B cell (primary cell): ENCODE measurements at regions not wholly inside any gene's neighbourhood (a gene's known extent, or its start where the extent isn't known, plus 50 kb on each side); places are given as distances from the start of the nearest gene placed in this dataset.

ENCODE experiments used
- ATAC-seq: fragments of 200-7000 bp; cut with Tn5 transposase; one replicate; pipeline ENCODE4 v1.10.0; 2021; ENCODE audit warnings: low read depth, mild to moderate bottlenecking, moderate number of reproducible peaks, moderate library complexity
- CTCF ChIA-PET: fragments of 350-600 bp; sonication (Branson Sonifier 250); formaldehyde crosslinking; loops from one replicate; lab custom pipeline; 2021; ENCODE audit warnings: antibody characterized with exemption, inconsistent platforms; lab: Charles Lee
- POLR2A ChIA-PET: fragments of 350-600 bp; sonication (Branson Sonifier 250); formaldehyde crosslinking; loops from one replicate; lab custom pipeline; 2021; ENCODE audit warnings: antibody characterized with exemption; lab: Charles Lee
- DNase-seq: peaks from one replicate; pipeline ENCODE4 v3.0.0; 2013
- H2AFZ ChIP-seq: 2 replicates; pipeline ENCODE4 v1.6.1; 2012; ENCODE audit warnings: mild to moderate bottlenecking, low read depth, low read length; ENCODE audit not compliant: insufficient read depth, poor library complexity, severe bottlenecking
- H3K27ac ChIP-seq, 2 donors: 1 replicate in 1 of 2; 2 replicates in 1 of 2; pipeline ENCODE4 v1.5.1; 2012 to 2013; ENCODE audit warnings: low read length in 2 of 2, mild to moderate bottlenecking in 2 of 2, moderate library complexity in 1 of 2
- H3K27me3 ChIP-seq, 4 experiments: fragments of 200-600 bp in 1 of 4; sonication (generic) in 1 of 4; replicated peaks in 1 of 4; 1 replicate in 2 of 4; 2 replicates in 2 of 4; pipeline versions ENCODE4 v1.6.1 to v1.7.0; 2013 to 2016; ENCODE audit warnings: low read length in 3 of 4, mild to moderate bottlenecking in 2 of 4, mixed read lengths in 1 of 4, moderate library complexity in 1 of 4; ENCODE audit not compliant: insufficient read depth in 4 of 4, control insufficient read depth in 3 of 4; ENCODE audit errors: control extremely low read depth in 1 of 4
- H3K36me3 ChIP-seq, 2 experiments: replicated peaks in 1 of 2; 1 replicate in 1 of 2; 2 replicates in 1 of 2; pipeline versions ENCODE4 v1.6.1 to v1.7.1; 2013; ENCODE audit warnings: low read length in 1 of 2; ENCODE audit not compliant: insufficient read depth in 2 of 2, control insufficient read depth in 1 of 2; ENCODE audit errors: control extremely low read depth in 1 of 2, extremely low read depth in 1 of 2
- H3K4me1 ChIP-seq, 2 donors: fragments of 200-600 bp in 1 of 2; sonication (generic) in 1 of 2; 1 replicate in 1 of 2; 2 replicates in 1 of 2; pipeline versions ENCODE4 v1.5.1 to v1.6.1; 2013 to 2017; ENCODE audit warnings: low read length in 2 of 2; ENCODE audit not compliant: control insufficient read depth in 2 of 2, insufficient read depth in 2 of 2
- H3K4me2 ChIP-seq: replicated peaks from 2 replicates; pipeline ENCODE3; 2012; ENCODE audit warnings: mild to moderate bottlenecking, low read depth, low read length; ENCODE audit not compliant: poor library complexity, severe bottlenecking
- H3K4me3 ChIP-seq, 5 experiments: fragments of 200-600 bp in 1 of 5; sonication (generic) in 1 of 5; 1 replicate in 3 of 5; 2 replicates in 2 of 5; pipeline versions ENCODE4 v1.5.1 to v1.7.0; 2011 to 2016; ENCODE audit warnings: low read length in 4 of 5, mild to moderate bottlenecking in 4 of 5, low read depth in 2 of 5, control low read depth in 1 of 5, moderate library complexity in 1 of 5; ENCODE audit not compliant: insufficient read depth in 1 of 5; ENCODE audit errors: control extremely low read depth in 1 of 5, extremely low read depth in 1 of 5
- H3K79me2 ChIP-seq: fragments of 200-600 bp; sonication (generic); one replicate; pipeline ENCODE4 v1.6.0; 2016; ENCODE audit warnings: low read length; ENCODE audit not compliant: control insufficient read depth, insufficient read depth
- H3K9ac ChIP-seq: fragments of 200-600 bp; sonication (generic); 2 replicates; pipeline ENCODE4 v1.6.1; 2017; ENCODE audit warnings: mild to moderate bottlenecking, low read length, moderate library complexity
- H3K9me3 ChIP-seq, 3 donors: one replicate each; pipeline versions ENCODE4 v1.6.1 to v1.7.1; 2013; ENCODE audit warnings: low read length in 2 of 3; ENCODE audit not compliant: control insufficient read depth in 2 of 3, insufficient read depth in 1 of 3; ENCODE audit errors: control extremely low read depth in 1 of 3
- H4K20me1 ChIP-seq: 2 replicates; pipeline ENCODE4 v1.6.0; 2012; ENCODE audit warnings: mild to moderate bottlenecking, low read length; ENCODE audit not compliant: insufficient read depth, control insufficient read depth, poor library complexity, severe bottlenecking
- H3K27ac Mint-ChIP-seq: one replicate; pipeline ENCODE4 v1.8.0; 2021; ENCODE audit warnings: mixed read lengths
- H3K27me3 Mint-ChIP-seq: one replicate; pipeline ENCODE4 v1.8.0; 2021; ENCODE audit warnings: mixed read lengths
- H3K4me1 Mint-ChIP-seq: one replicate; pipeline ENCODE4 v1.8.0; 2021; ENCODE audit warnings: mixed read lengths
- H3K4me3 Mint-ChIP-seq: one replicate; pipeline ENCODE4 v1.8.0; 2021; ENCODE audit warnings: mixed read lengths
- H3K9me3 Mint-ChIP-seq: one replicate; pipeline ENCODE4 v1.8.0; 2022; ENCODE audit warnings: mixed read lengths; ENCODE audit not compliant: insufficient read depth
- CTCF ChIP-seq: fragments of 200-600 bp; IDR thresholded peaks from one replicate; pipeline ENCODE4 v1.8.0; 2022; ENCODE audit warnings: antibody characterized with exemption, mild to moderate bottlenecking
- EZH2 ChIP-seq: IDR thresholded peaks from 2 replicates; pipeline ENCODE4 v1.6.1; 2012; ENCODE audit warnings: borderline replicate concordance, low read depth, mild to moderate bottlenecking, moderate library complexity, low read length; ENCODE audit not compliant: insufficient read depth, poor library complexity, severe bottlenecking
- WGBS: methylation state at CpG from one replicate; pipeline ENCODE4 v1.1.5; 2013; ENCODE audit warnings: missing lambda C conversion rate; ENCODE audit not compliant: insufficient coverage; 5-methylcytosine and 5-hydroxymethylcytosine counted together
- intact Hi-C: fragments of 100-400 bp; cut with micrococcal nuclease; formaldehyde crosslinking; loops from one replicate; pipeline ENCODE4 v1.10.0; 2022

- peaks cover 0 to 3% (median 0%) of the 10 kb centered on the region in 4 experiments for H3K27me3 ChIP-seq
- CTCF ChIA-PET = no interaction called here
- peaks cover 2% of the 10 kb centered on the region for H3K27me3 Mint-ChIP-seq
- H3K4me2 ChIP-seq = no peak overlapping the region
- TF ChIP-seq EZH2 = no peak
- no peak for TF ChIP-seq CTCF
- H3K79me2 ChIP-seq = no peaks in the 10 kb centered on the region
- no peaks in the 10 kb centered on the region for H4K20me1 ChIP-seq
- H3K36me3 ChIP-seq = no peaks in the 10 kb centered on the region
- peaks cover 0 to 7% (median 0%) of the 10 kb centered on the region in 3 donors for H3K9me3 ChIP-seq
- POLR2A ChIA-PET = no interaction called here
- no peak overlapping the region for H3K27ac Mint-ChIP-seq
- H3K4me3 Mint-ChIP-seq = no peak overlapping the region
- no peak for DNase-seq
- ATAC-seq = no peak
- H3K4me1 ChIP-seq = no peaks in the 10 kb centered on the region
- H3K9ac ChIP-seq = no peak overlapping the region
- no peak overlapping the region for H3K27ac ChIP-seq
- H2AFZ ChIP-seq = no peak overlapping the region
- peaks cover 2% of the 10 kb centered on the region for H3K4me1 Mint-ChIP-seq
- WGBS = no CpG with 5 or more reads among the region's 2 CpGs
- H3K9me3 Mint-ChIP-seq = no peaks in the 10 kb centered on the region
- intact Hi-C loops = no loop called here
- no peak overlapping the region for H3K4me3 ChIP-seq
Measured at GRCh38 chr20:39294137-39294725, 332.1 kb downstream of the DHX35 start.

GRCh38 chr20:39292193-39292736 is 330.1 kb downstream of the DHX35 start:
- H3K4me1 ChIP-seq = no peaks in the 10 kb centered on the region
- H2AFZ ChIP-seq = no peak overlapping the region
- no peaks in the 10 kb centered on the region for H3K36me3 ChIP-seq
- no peak overlapping the region for H3K27ac ChIP-seq
- H3K79me2 ChIP-seq = no peaks in the 10 kb centered on the region
- ChIA-PET CTCF (interaction anchor here (0.7 kb wide), 1 partner anchor 50 kb away, joined by 3 read pairs; no protein-coding TSS in a partner anchor), POLR2A (no interaction called here)
- ATAC-seq (no peak), DNase-seq (no peak)
- peaks cover 0 to 3% (median 0%) of the 10 kb centered on the region in 4 experiments for H3K27me3 ChIP-seq
- Mint-ChIP-seq H3K27me3 (peaks cover 4% of the 10 kb centered on the region), H3K9me3 (peaks cover 3% of the 10 kb centered on the region), H3K27ac (no peak overlapping the region), H3K4me3 (no peak overlapping the region), H3K4me1 (peaks cover 3% of the 10 kb centered on the region)
- no peaks in the 10 kb centered on the region for H4K20me1 ChIP-seq
- no peak overlapping the region for H3K4me2 ChIP-seq
- peaks cover 0 to 3% (median 1%) of the 10 kb centered on the region in 3 donors for H3K9me3 ChIP-seq
- intact Hi-C loops = no loop called here
- H3K9ac ChIP-seq = no peak overlapping the region
- TF ChIP-seq CTCF (no peak), EZH2 (no peak)
- 67% methylated on average over 3 of the region's 3 CpGs for WGBS
- no peak overlapping the region for H3K4me3 ChIP-seq
